ENCODE measurements at regions not wholly inside any gene's neighbourhood (a gene's known extent, or its start where the extent isn't known, plus 50 kb on each side); places are given as distances from the start of the nearest gene placed in this dataset.
"Not testable (repeated sequence)": the region's sequence is repeated elsewhere in the genome, so short reads cannot be mapped to it uniquely, and the experiment has no call there.

- no peak for DNase-seq
Observed at GRCh38 chr18:76602191-76602590, 107.1 kb upstream of the ZNF516 start.

GRCh38 chr18:76600076-76600475 lies 105.0 kb upstream of the ZNF516 start:
- not testable (repeated sequence) for DNase-seq

- DNase-seq: no peak
Observed at GRCh38 chr18:76594966-76595365, 99.9 kb upstream of the ZNF516 start.

GRCh38 chr18:76593843-76594242 lies 98.8 kb upstream of the ZNF516 start:
- DNase-seq: no peak

- no peak for DNase-seq
Observed at GRCh38 chr18:76592981-76593381, 97.9 kb upstream of the ZNF516 start.

GRCh38 chr18:76592096-76592495 lies 97.1 kb upstream of the ZNF516 start:
- DNase-seq: no peak

- DNase-seq: no peak
Observed at GRCh38 chr18:76589866-76590265, 94.8 kb upstream of the ZNF516 start.

- DNase-seq: no peak
Observed at GRCh38 chr18:76589316-76589715, 94.3 kb upstream of the ZNF516 start.

- no peak for DNase-seq
Observed at GRCh38 chr18:76588601-76589226, 93.7 kb upstream of the ZNF516 start.

GRCh38 chr18:76587879-76588271 lies 92.8 kb upstream of the ZNF516 start:
- no peak for DNase-seq

GRCh38 chr18:76587147-76587878 lies 92.3 kb upstream of the ZNF516 start:
- DNase-seq: no peak

GRCh38 chr18:76584414-76585310 lies 89.6 kb upstream of the ZNF516 start:
- DNase-seq: no peak

- no peak for DNase-seq
Observed at GRCh38 chr18:76581261-76581660, 86.2 kb upstream of the ZNF516 start.

- DNase-seq: no peak
Observed at GRCh38 chr18:76580288-76580962, 85.4 kb upstream of the ZNF516 start.

- no peak for DNase-seq
Observed at GRCh38 chr18:76579301-76579695, 84.3 kb upstream of the ZNF516 start.

- no peak for DNase-seq
Observed at GRCh38 chr18:76578571-76579300, 83.7 kb upstream of the ZNF516 start.

GRCh38 chr18:76573325-76574025 lies 78.4 kb upstream of the ZNF516 start:
- DNase-seq: no peak

- no peak for DNase-seq
Observed at GRCh38 chr18:76572518-76573247, 77.6 kb upstream of the ZNF516 start.

GRCh38 chr18:76571689-76572088 lies 76.6 kb upstream of the ZNF516 start:
- DNase-seq: no peak

GRCh38 chr18:76570856-76571255 lies 75.8 kb upstream of the ZNF516 start:
- no peak for DNase-seq
